Adrenal gland (tissue), 5 donors: ENCODE measurements at regions not wholly inside any gene's neighbourhood (a gene's known extent, or its start where the extent isn't known, plus 50 kb on each side); places are given as distances from the start of the nearest gene placed in this dataset.

Experiments
- CTCF ChIP-seq, 6 experiments: fragments of 450-650 bp in 4 of 6; fragments of 200-600 bp in 2 of 6; sonication (generic) in 1 of 6; IDR thresholded peaks; 1 replicate in 5 of 6; 2 replicates in 1 of 6; pipeline versions ENCODE4 v1.5.1 to v1.8.0; 2016 to 2021; ENCODE audit warnings: antibody characterized with exemption in 6 of 6, mild to moderate bottlenecking in 2 of 6, moderate library complexity in 1 of 6
- POLR2A ChIP-seq, 2 donors: fragments of 450-650 bp; IDR thresholded peaks; one replicate each; pipeline ENCODE4 v1.6.1; 2017; ENCODE audit warnings: antibody characterized with exemption in 2 of 2, mild to moderate bottlenecking in 2 of 2, moderate library complexity in 1 of 2
- donor health status: DM: no; HTN: no; CAD: no.

- no peak for TF ChIP-seq CTCF (IDR thresholded peaks at IDR 0.05)
- TF ChIP-seq POLR2A (IDR thresholded peaks at IDR 0.05): no peak
Measured at GRCh38 chr18:5061785-5062184, 135.3 kb downstream of the AKAIN1 start.
